ENCODE measurements at regions not wholly inside any gene's neighbourhood (a gene's known extent, or its start where the extent isn't known, plus 50 kb on each side); places are given as distances from the start of the nearest gene placed in this dataset.

GRCh38 chr10:80770239-80770638 is 232.5 kb downstream of the SH2D4B start:
- Histone ChIP-seq H3K4me3 (no peak overlapping the region), H3K36me3 (no peaks in the 10 kb centered on the region), H3K27ac (replicated peaks) (no peak overlapping the region), H3K9me3 (replicated peaks) (no peaks in the 10 kb centered on the region), H3K27me3 (ENCODE audit: low read depth) (peaks cover 20% of the 10 kb centered on the region), H3K4me1 (no peaks in the 10 kb centered on the region)
- no peak for TF ChIP-seq CTCF (IDR thresholded peaks at IDR 0.05; ENCODE audit: borderline replicate concordance)
- no peak for DNase-seq
- intact Hi-C loops (cut with micrococcal nuclease): no loop called here

GRCh38 chr10:80771285-80771684 is 233.6 kb downstream of the SH2D4B start:
- no peak for DNase-seq
- Histone ChIP-seq H3K4me3 (no peak overlapping the region), H3K27ac (replicated peaks) (no peak overlapping the region), H3K4me1 (no peaks in the 10 kb centered on the region), H3K27me3 (ENCODE audit: low read depth) (peaks cover 20% of the 10 kb centered on the region), H3K36me3 (no peaks in the 10 kb centered on the region), H3K9me3 (replicated peaks) (no peaks in the 10 kb centered on the region)
- no peak for TF ChIP-seq CTCF (IDR thresholded peaks at IDR 0.05; ENCODE audit: borderline replicate concordance)
- intact Hi-C loops (cut with micrococcal nuclease): no loop called here

- Histone ChIP-seq H3K27ac (replicated peaks) (no peak overlapping the region), H3K27me3 (ENCODE audit: low read depth) (peaks cover 20% of the 10 kb centered on the region), H3K36me3 (no peaks in the 10 kb centered on the region), H3K4me1 (no peaks in the 10 kb centered on the region), H3K4me3 (no peak overlapping the region), H3K9me3 (replicated peaks) (no peaks in the 10 kb centered on the region)
- intact Hi-C loops (cut with micrococcal nuclease): no loop called here
- DNase-seq: no peak
- no peak for TF ChIP-seq CTCF (IDR thresholded peaks at IDR 0.05; ENCODE audit: borderline replicate concordance)
These were observed 234.3 kb downstream of the SH2D4B start for GRCh38 chr10:80771902-80772555.

- no peaks in the 10 kb centered on the region for H3K4me1 ChIP-seq
- no peaks in the 10 kb centered on the region for H3K9me3 ChIP-seq (replicated peaks)
- H3K4me3 ChIP-seq: no peak overlapping the region
- no peak for TF ChIP-seq CTCF (IDR thresholded peaks at IDR 0.05; ENCODE audit: borderline replicate concordance)
- no peak for DNase-seq
- H3K36me3 ChIP-seq: no peaks in the 10 kb centered on the region
- H3K27ac ChIP-seq (replicated peaks): no peak overlapping the region
- peaks cover 20% of the 10 kb centered on the region for H3K27me3 ChIP-seq (ENCODE audit: low read depth)
- intact Hi-C loops (cut with micrococcal nuclease): no loop called here
These were observed 234.9 kb downstream of the SH2D4B start for GRCh38 chr10:80772596-80772995.

GRCh38 chr10:80784695-80785094 is 247.0 kb downstream of the SH2D4B start:
- no peak for TF ChIP-seq CTCF (IDR thresholded peaks at IDR 0.05; ENCODE audit: borderline replicate concordance)
- no peak for DNase-seq
- H3K36me3 ChIP-seq: no peaks in the 10 kb centered on the region
- intact Hi-C loops (cut with micrococcal nuclease): no loop called here
- H3K27me3 ChIP-seq (ENCODE audit: low read depth): peaks cover 6% of the 10 kb centered on the region
- H3K27ac ChIP-seq (replicated peaks): no peak overlapping the region
- H3K9me3 ChIP-seq (replicated peaks): no peaks in the 10 kb centered on the region
- no peak overlapping the region for H3K4me3 ChIP-seq
- no peaks in the 10 kb centered on the region for H3K4me1 ChIP-seq
